K562 (cell line): ENCODE measurements at regions not wholly inside any gene's neighbourhood (a gene's known extent, or its start where the extent isn't known, plus 50 kb on each side); places are given as distances from the start of the nearest gene placed in this dataset.

ENCODE experiments used
- ATAC-seq: fragments of 200-7000 bp; cut with Tn5 transposase; 3 replicates; pipeline ENCODE4 v1.9.1; 2020; ENCODE audit warnings: moderate library complexity
- BruUV-seq: library from RNA; stranded (reverse); fragments of 400-500 nt; replicated peaks from 2 replicates; lab custom pipeline; 2021; lab: Mats Ljungman, UMichigan
- CTCF ChIA-PET: fragments of 300-600 bp; formaldehyde crosslinking; extraction: SDS; loops from one replicate; lab custom pipeline; 2021; ENCODE audit warnings: low intra/inter-chr PET ratio; lab: Yijun Ruan, JAX
- POLR2A ChIA-PET: fragments of 300-600, 350-650 bp; sonication (Branson Sonifier 250); formaldehyde crosslinking; extraction: SDS; loops from one replicate; lab custom pipeline; 2021; ENCODE audit warnings: antibody characterized with exemption, inconsistent platforms; lab: Yijun Ruan, JAX
- DNase-seq, 4 experiments: peaks; one replicate each; pipeline versions ENCODE4 v3.0.0 to v3.0.0-alpha.2; 2011 to 2018; ENCODE audit warnings: low spot score in 3 of 4, mixed read lengths in 3 of 4; ENCODE audit errors: extremely low read depth in 1 of 4
- FAIRE-seq: peaks from 2 replicates; lab custom pipeline; 2011; peaks lifted over from hg19 to GRCh38; lab: Jason Lieb, UNC
- H2AFZ ChIP-seq: 2 replicates; pipeline ENCODE4 v1.6.0; 2011; ENCODE audit warnings: low read depth, low read length, control low read depth, inconsistent platforms
- H3K27ac ChIP-seq: fragments of 200-600 bp; 3 replicates; pipeline ENCODE4 v1.8.0; 2011; ENCODE audit warnings: low read depth, mild to moderate bottlenecking, control low read depth, inconsistent platforms, low read length, moderate library complexity, mixed read lengths; ENCODE audit errors: extremely low read depth
- H3K27me3 ChIP-seq, 2 experiments: fragments of 300-600 bp in 1 of 2; 2 replicates in 1 of 2; 3 replicates in 1 of 2; pipeline versions ENCODE4 v1.6.0 to v1.8.0; 2011; ENCODE audit warnings: inconsistent platforms in 2 of 2, low read length in 2 of 2, mild to moderate bottlenecking in 1 of 2, mixed read lengths in 1 of 2, moderate library complexity in 1 of 2; ENCODE audit not compliant: control insufficient read depth in 2 of 2, insufficient read depth in 2 of 2
- H3K36me3 ChIP-seq: fragments of 300-600 bp; 3 replicates; pipeline ENCODE4 v1.8.0; 2011; ENCODE audit warnings: mild to moderate bottlenecking, low read length, inconsistent platforms; ENCODE audit not compliant: control insufficient read depth, insufficient read depth
- H3K4me1 ChIP-seq, 2 experiments: fragments of 200-600 bp in 1 of 2; replicated peaks in 1 of 2; 2 replicates in 1 of 2; 3 replicates in 1 of 2; pipeline versions ENCODE4 v1.5.1 to v1.8.0; 2011; ENCODE audit warnings: inconsistent platforms in 2 of 2, low read length in 2 of 2, mild to moderate bottlenecking in 1 of 2, mixed read lengths in 1 of 2, moderate library complexity in 1 of 2; ENCODE audit not compliant: control insufficient read depth in 2 of 2, insufficient read depth in 2 of 2
- H3K4me2 ChIP-seq: 2 replicates; pipeline ENCODE4 v1.6.1; 2011; ENCODE audit warnings: low read length, control low read depth, inconsistent platforms, mixed read lengths; ENCODE audit not compliant: insufficient read depth
- H3K4me3 ChIP-seq: fragments of 200-600 bp; sonication (generic), shearing (Covaris generic); 2 replicates; pipeline ENCODE4 v1.5.1; 2016; ENCODE audit warnings: control low read depth, inconsistent platforms
- H3K79me2 ChIP-seq: fragments of 200-600 bp; 3 replicates; pipeline ENCODE4 v1.8.0; 2011; ENCODE audit warnings: low read length, inconsistent platforms; ENCODE audit not compliant: control insufficient read depth, insufficient read depth
- H3K9ac ChIP-seq, 2 experiments: 2 replicates each; pipeline versions ENCODE4 v1.6.0 to v1.6.1; 2011; ENCODE audit warnings: low read depth in 2 of 2, low read length in 2 of 2, control low read depth in 1 of 2, inconsistent platforms in 1 of 2, mild to moderate bottlenecking in 1 of 2, mixed read lengths in 1 of 2; ENCODE audit not compliant: insufficient read depth in 1 of 2
- H3K9me1 ChIP-seq: one replicate; pipeline ENCODE4 v1.6.0; 2011; ENCODE audit warnings: inconsistent platforms, mild to moderate bottlenecking, low read length, moderate library complexity; ENCODE audit not compliant: control insufficient read depth, insufficient read depth
- H3K9me3 ChIP-seq: replicated peaks from 2 replicates; pipeline ENCODE4 v1.5.1; 2011; ENCODE audit warnings: low read depth, low read length, inconsistent platforms; ENCODE audit not compliant: control insufficient read depth, insufficient read depth
- H4K20me1 ChIP-seq: replicated peaks from 2 replicates; pipeline ENCODE4 v1.6.1; 2011; ENCODE audit warnings: low read length, inconsistent platforms, mixed read lengths; ENCODE audit not compliant: control insufficient read depth, insufficient read depth
- ASH1L ChIP-seq: fragments of 450-650 bp; IDR thresholded peaks from 2 replicates; pipeline ENCODE4 v1.6.1; 2018; ENCODE audit warnings: borderline replicate concordance, mild to moderate bottlenecking, low read depth; ENCODE audit not compliant: partially characterized antibody
- HEY1 ChIP-seq: fragments of 250-450 bp; sonication (Bioruptor Pico); IDR thresholded peaks from 2 replicates; pipeline ENCODE4 v1.5.0; 2020; ENCODE audit warnings: mild to moderate bottlenecking, moderate library complexity, borderline replicate concordance
- ZNF644 ChIP-seq: fragments of 200-800 bp; sonication (Bioruptor generic); IDR thresholded peaks from 2 replicates; pipeline ENCODE4 v1.6.1; 2016; ENCODE audit warnings: low read depth, missing genetic modification characterization, missing compliant biosample characterization
- WGBS: fragments of 100-300 bp; shearing (Covaris generic); methylation state at CpG from one replicate; pipeline ENCODE4 v1.1.6; 2016; ENCODE audit warnings: low coverage, mixed read lengths; ENCODE audit not compliant: insufficient coverage; ENCODE audit errors: missing lambda C conversion rate; 5-methylcytosine and 5-hydroxymethylcytosine counted together
- in situ Hi-C: fragments of 300-500 bp; cut with MboI; formaldehyde crosslinking; loops from 4 replicates; pipeline ENCODE4 v1.15.0; 2018; ENCODE audit warnings: inconsistent platforms, mixed read lengths
- intact Hi-C: fragments of 100-400 bp; cut with micrococcal nuclease; formaldehyde crosslinking; loops from 2 replicates; pipeline ENCODE4 v1.14.2; 2022
- TF ChIP-seq, protein P1 (sequence below): fragments of 450-650 bp; formaldehyde crosslinking; IDR thresholded peaks from 2 replicates; pipeline ENCODE4 v1.4.0; 2020; ENCODE audit warnings: mild to moderate bottlenecking, moderate library complexity
- TF ChIP-seq, protein P2 (sequence below): fragments of 450-650 bp; conservative IDR thresholded peaks from 2 replicates; pipeline ENCODE4 v1.6.1; 2016; ENCODE audit warnings: missing genetic modification characterization, low read depth, mild to moderate bottlenecking, control low read depth, missing compliant biosample characterization

DNA sequence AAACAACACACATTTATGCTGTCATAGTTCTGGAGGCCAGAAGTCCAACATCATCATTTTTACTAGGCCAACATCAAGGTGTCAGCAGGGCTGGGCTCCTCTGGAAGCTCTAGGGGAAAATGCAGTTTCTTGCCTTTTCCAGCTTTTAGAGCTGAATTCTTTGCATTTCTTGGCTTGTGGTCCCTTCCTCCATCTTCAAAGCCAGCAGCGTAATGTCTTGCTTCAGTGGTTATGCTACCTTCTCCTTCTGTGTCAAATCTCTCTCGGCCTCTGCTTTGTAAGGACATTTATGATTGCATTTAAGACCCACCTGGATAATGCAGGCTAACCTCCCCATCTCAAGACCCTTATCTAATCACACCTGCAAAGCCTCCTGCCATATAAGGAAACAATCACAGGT is 66.5 kb upstream of the ANKRD1 start:
- DNase-seq (no peak), FAIRE-seq (no peak), ATAC-seq (no peak)
- H3K27ac ChIP-seq = no peak overlapping the region
- ChIA-PET CTCF (no interaction called here), POLR2A (no interaction called here)
- WGBS = 0% methylated on average over 1 of the region's 2 CpGs
- H3K4me3 ChIP-seq = no peak overlapping the region
- H3K4me1 ChIP-seq = no peaks in the 10 kb centered on the region
- H3K36me3 ChIP-seq = no peaks in the 10 kb centered on the region
- H3K9ac ChIP-seq = no peak overlapping the region
- no TSS peak for BruUV-seq
- H3K9me3 ChIP-seq = no peaks in the 10 kb centered on the region
- intact Hi-C loops (no loop called here), in situ Hi-C loops (no loop called here)
- no peaks in the 10 kb centered on the region for H3K79me2 ChIP-seq
- no peak overlapping the region for H3K4me2 ChIP-seq
- H3K27me3 ChIP-seq = peaks cover 0 to 5% of the 10 kb centered on the region in 2 experiments; a peak in 2 of 5 replicates
- no peaks in the 10 kb centered on the region for H3K9me1 ChIP-seq
- no peaks in the 10 kb centered on the region for H4K20me1 ChIP-seq
- no peak for TF ChIP-seq ZNF644
- TF ChIP-seq, protein P1, sequence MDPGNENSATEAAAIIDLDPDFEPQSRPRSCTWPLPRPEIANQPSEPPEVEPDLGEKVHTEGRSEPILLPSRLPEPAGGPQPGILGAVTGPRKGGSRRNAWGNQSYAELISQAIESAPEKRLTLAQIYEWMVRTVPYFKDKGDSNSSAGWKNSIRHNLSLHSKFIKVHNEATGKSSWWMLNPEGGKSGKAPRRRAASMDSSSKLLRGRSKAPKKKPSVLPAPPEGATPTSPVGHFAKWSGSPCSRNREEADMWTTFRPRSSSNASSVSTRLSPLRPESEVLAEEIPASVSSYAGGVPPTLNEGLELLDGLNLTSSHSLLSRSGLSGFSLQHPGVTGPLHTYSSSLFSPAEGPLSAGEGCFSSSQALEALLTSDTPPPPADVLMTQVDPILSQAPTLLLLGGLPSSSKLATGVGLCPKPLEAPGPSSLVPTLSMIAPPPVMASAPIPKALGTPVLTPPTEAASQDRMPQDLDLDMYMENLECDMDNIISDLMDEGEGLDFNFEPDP (CRISPR knock-in tag) = no peak
- TF ChIP-seq, protein P2, sequence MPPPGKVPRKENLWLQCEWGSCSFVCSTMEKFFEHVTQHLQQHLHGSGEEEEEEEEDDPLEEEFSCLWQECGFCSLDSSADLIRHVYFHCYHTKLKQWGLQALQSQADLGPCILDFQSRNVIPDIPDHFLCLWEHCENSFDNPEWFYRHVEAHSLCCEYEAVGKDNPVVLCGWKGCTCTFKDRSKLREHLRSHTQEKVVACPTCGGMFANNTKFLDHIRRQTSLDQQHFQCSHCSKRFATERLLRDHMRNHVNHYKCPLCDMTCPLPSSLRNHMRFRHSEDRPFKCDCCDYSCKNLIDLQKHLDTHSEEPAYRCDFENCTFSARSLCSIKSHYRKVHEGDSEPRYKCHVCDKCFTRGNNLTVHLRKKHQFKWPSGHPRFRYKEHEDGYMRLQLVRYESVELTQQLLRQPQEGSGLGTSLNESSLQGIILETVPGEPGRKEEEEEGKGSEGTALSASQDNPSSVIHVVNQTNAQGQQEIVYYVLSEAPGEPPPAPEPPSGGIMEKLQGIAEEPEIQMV (tag) = no peak
- no peak for TF ChIP-seq ASH1L
- TF ChIP-seq HEY1 (CRISPR knock-in tag) = no peak
- TF ChIP-seq, all 486 proteins: peak for 0
- no peak overlapping the region for H2AFZ ChIP-seq
